HG03045 (cell line): ENCODE measurements at regions not wholly inside any gene's neighbourhood (a gene's known extent, or its start where the extent isn't known, plus 50 kb on each side); places are given as distances from the start of the nearest gene placed in this dataset.
"Not testable (repeated sequence)": the region's sequence is repeated elsewhere in the genome, so short reads cannot be mapped to it uniquely, and the experiment has no call there.

Source experiments
- ATAC-seq: cut with Tn5 transposase; IDR thresholded peaks from one replicate; pipeline ENCODE4 v1.9.1; 2021; ENCODE audit warnings: mild to moderate bottlenecking, moderate library complexity; ENCODE audit not compliant: unreplicated experiment

GRCh38 chr17:68135141-68135887 lies 99.8 kb downstream of the KPNA2 start:
- ATAC-seq, result no peak

GRCh38 chr17:68141050-68141449 lies 105.5 kb downstream of the KPNA2 start:
- no peak for ATAC-seq

- ATAC-seq, result no peak
Measured at GRCh38 chr17:68142595-68142994, 105.2 kb upstream of the AMZ2 start.

- no peak for ATAC-seq
Measured at GRCh38 chr17:68143425-68143824, 104.4 kb upstream of the AMZ2 start.

GRCh38 chr17:68145088-68145487 lies 102.8 kb upstream of the AMZ2 start:
- ATAC-seq, result no peak

GRCh38 chr17:68148936-68149335 lies 98.9 kb upstream of the AMZ2 start:
- no peak for ATAC-seq

- no peak for ATAC-seq
Measured at GRCh38 chr17:68152161-68152571, 95.7 kb upstream of the AMZ2 start.

GRCh38 chr17:68155692-68156091 lies 92.2 kb upstream of the AMZ2 start:
- ATAC-seq, result no peak

GRCh38 chr17:68161644-68162428 lies 86.0 kb upstream of the AMZ2 start:
- no peak for ATAC-seq

GRCh38 chr17:68168273-68169164 lies 79.3 kb upstream of the AMZ2 start:
- ATAC-seq, result not testable (repeated sequence)

- not testable (repeated sequence) for ATAC-seq
Measured at GRCh38 chr17:68169165-68169821, 78.5 kb upstream of the AMZ2 start.

GRCh38 chr17:68169840-68170239 lies 78.0 kb upstream of the AMZ2 start:
- no peak for ATAC-seq

- no peak for ATAC-seq
Measured at GRCh38 chr17:68170246-68170645, 77.6 kb upstream of the AMZ2 start.

GRCh38 chr17:68172461-68172954 lies 75.3 kb upstream of the AMZ2 start:
- no peak for ATAC-seq

- no peak for ATAC-seq
Measured at GRCh38 chr17:68175416-68175815, 72.4 kb upstream of the AMZ2 start.

- ATAC-seq, result no peak
Measured at GRCh38 chr17:68175905-68176304, 71.9 kb upstream of the AMZ2 start.

GRCh38 chr17:68176718-68177117 lies 71.1 kb upstream of the AMZ2 start:
- ATAC-seq, result no peak

GRCh38 chr17:68178831-68179230 lies 69.0 kb upstream of the AMZ2 start:
- ATAC-seq, result no peak

GRCh38 chr17:68179236-68179925 lies 68.5 kb upstream of the AMZ2 start:
- no peak for ATAC-seq

- ATAC-seq, result no peak
Measured at GRCh38 chr17:68179926-68180285, 67.9 kb upstream of the AMZ2 start.
